ENCODE measurements at regions not wholly inside any gene's neighbourhood (a gene's known extent, or its start where the extent isn't known, plus 50 kb on each side); places are given as distances from the start of the nearest gene placed in this dataset.

DNA sequence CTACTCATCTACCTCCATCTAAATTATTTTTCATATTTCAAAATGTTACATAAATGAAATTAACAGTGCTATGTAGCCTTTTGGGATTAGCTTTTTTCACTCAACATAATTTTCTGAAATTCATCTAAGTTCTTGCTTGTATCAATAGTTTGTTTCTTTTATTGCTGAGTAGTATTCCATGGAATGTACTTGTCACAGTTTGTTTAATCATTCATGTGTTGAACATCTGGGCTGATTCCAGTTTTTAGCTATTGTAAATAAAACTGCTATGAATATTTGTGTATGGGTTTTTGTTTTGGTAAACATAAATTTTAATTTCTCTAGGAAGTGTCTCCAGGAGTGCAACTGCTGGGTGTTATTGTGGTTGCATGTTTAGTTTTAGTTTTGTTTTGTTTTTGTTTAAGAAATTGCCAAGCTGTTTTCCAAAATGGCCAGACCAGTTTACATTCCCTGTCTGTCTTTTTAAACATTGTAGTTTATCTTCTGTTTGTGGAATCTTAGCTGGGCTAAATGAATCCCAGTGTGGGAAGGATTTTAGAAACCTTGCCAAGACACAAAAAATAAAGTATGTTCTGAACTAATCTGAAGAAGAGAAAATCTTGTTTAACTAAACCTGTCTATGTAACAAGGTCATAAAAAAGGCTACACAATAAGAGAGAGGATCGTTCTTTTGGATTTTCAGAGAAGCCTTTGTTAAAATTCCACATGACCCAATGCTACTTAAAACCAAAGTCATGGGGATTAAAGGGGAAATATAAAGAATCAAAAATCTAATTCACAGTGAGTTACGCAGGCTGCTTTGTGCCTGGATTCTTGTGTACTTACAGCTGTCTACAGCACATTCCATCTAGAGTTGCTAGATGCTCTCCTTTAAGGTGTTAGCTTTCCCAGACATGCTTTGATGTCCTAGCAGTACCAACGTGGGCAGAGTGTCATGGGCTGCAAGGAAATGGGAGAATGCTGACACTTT, 129.2 kb upstream of the SUCLG2 start:
- Histone ChIP-seq H3K36me3 (ENCODE audit: control insufficient read depth in 2 of 2, extremely low read depth in 1 of 2, insufficient read depth in 2 of 2, low read length in 2 of 2) (no peaks in the 10 kb centered on the region), H3K4me3 (replicated peaks in 1 of 3; ENCODE audit: insufficient read depth in 1 of 3, low read depth in 1 of 3, low read length in 3 of 3) (no peak overlapping the region), H4K20me1 (replicated peaks; ENCODE audit: control insufficient read depth, extremely low read depth, insufficient read depth, low read length) (no peaks in the 10 kb centered on the region), H3K9ac (replicated peaks; ENCODE audit: extremely low read depth, insufficient read depth, low read length) (no peak overlapping the region), H3K4me2 (ENCODE audit: insufficient read depth, low read length) (no peak overlapping the region), H2AFZ (ENCODE audit: low read depth, low read length) (no peak overlapping the region), H3K9me3 (replicated peaks; ENCODE audit: control insufficient read depth, insufficient read depth, low read length) (no peaks in the 10 kb centered on the region), H3K79me2 (ENCODE audit: control insufficient read depth, insufficient read depth, low read length) (no peaks in the 10 kb centered on the region), H3K9me1 (replicated peaks; ENCODE audit: control insufficient read depth, extremely low read depth, insufficient read depth, low read length) (no peaks in the 10 kb centered on the region), H3K27ac (ENCODE audit: insufficient read depth, low read depth, low read length) (no peak overlapping the region), H3K4me1 (ENCODE audit: control insufficient read depth, extremely low read depth, insufficient read depth, low read length) (no peaks in the 10 kb centered on the region), H3K27me3 (ENCODE audit: control insufficient read depth in 2 of 2, insufficient read depth in 2 of 2, low read length in 2 of 2) (peaks cover 0 to 2% of the 10 kb centered on the region in 2 experiments)
- DNase-seq (ENCODE audit: low read depth, low spot score), result no peak
- TF ChIP-seq, protein P1, sequence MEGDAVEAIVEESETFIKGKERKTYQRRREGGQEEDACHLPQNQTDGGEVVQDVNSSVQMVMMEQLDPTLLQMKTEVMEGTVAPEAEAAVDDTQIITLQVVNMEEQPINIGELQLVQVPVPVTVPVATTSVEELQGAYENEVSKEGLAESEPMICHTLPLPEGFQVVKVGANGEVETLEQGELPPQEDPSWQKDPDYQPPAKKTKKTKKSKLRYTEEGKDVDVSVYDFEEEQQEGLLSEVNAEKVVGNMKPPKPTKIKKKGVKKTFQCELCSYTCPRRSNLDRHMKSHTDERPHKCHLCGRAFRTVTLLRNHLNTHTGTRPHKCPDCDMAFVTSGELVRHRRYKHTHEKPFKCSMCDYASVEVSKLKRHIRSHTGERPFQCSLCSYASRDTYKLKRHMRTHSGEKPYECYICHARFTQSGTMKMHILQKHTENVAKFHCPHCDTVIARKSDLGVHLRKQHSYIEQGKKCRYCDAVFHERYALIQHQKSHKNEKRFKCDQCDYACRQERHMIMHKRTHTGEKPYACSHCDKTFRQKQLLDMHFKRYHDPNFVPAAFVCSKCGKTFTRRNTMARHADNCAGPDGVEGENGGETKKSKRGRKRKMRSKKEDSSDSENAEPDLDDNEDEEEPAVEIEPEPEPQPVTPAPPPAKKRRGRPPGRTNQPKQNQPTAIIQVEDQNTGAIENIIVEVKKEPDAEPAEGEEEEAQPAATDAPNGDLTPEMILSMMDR (IDR thresholded peaks at IDR 0.05; ENCODE audit: extremely low read depth in 1 of 2, insufficient read depth in 1 of 2, low read depth in 1 of 2, low read length in 2 of 2), result no peak
- no peak for TF ChIP-seq JUN (IDR thresholded peaks at IDR 0.05; ENCODE audit: borderline replicate concordance, insufficient read depth, insufficient read length, low read depth)
- TF ChIP-seq GATA2 (IDR thresholded peaks at IDR 0.05; ENCODE audit: insufficient read depth, insufficient read length, low read depth, low read length), result no peak
- no peak for TF ChIP-seq POLR2A (IDR thresholded peaks at IDR 0.05; ENCODE audit: low read depth, low read length)
- no peak for TF ChIP-seq MYC (IDR thresholded peaks at IDR 0.05; ENCODE audit: low read depth, low read length)
- TF ChIP-seq FOS (IDR thresholded peaks at IDR 0.05; ENCODE audit: borderline replicate concordance, insufficient read depth, low read length), result no peak
- TF ChIP-seq, protein P2, sequence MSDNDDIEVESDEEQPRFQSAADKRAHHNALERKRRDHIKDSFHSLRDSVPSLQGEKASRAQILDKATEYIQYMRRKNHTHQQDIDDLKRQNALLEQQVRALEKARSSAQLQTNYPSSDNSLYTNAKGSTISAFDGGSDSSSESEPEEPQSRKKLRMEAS (IDR thresholded peaks at IDR 0.05; ENCODE audit: insufficient read depth, insufficient read length), result no peak
- no peak for TF ChIP-seq EZH2 (IDR thresholded peaks at IDR 0.05; ENCODE audit: borderline replicate concordance, low read depth, low read length, severe bottlenecking)
- TF ChIP-seq POLR2AphosphoS5 (IDR thresholded peaks at IDR 0.05; ENCODE audit: insufficient read depth, low read depth, low read length), result no peak
- dilution Hi-C loops (cut with MboI; ENCODE audit: extremely low pct_ligation_motif_present, low sequenced_read_pairs) (no loop called here), intact Hi-C loops (cut with micrococcal nuclease) (no loop called here)
- CTCF ChIA-PET, result no interaction called here
- FAIRE-seq, result no peak
- no TSS peak for BruUV-seq (replicated peaks)
- POLR2A ChIA-PET, result interaction anchor here (0.7 kb wide), 1 partner anchor 381 kb away, joined by 3 read pairs; no protein-coding TSS in a partner anchor

All from endothelial cell of umbilical vein (primary cell).